ENCODE measurements at regions not wholly inside any gene's neighbourhood (a gene's known extent, or its start where the extent isn't known, plus 50 kb on each side); places are given as distances from the start of the nearest gene placed in this dataset.
"Not testable (repeated sequence)": the region's sequence is repeated elsewhere in the genome, so short reads cannot be mapped to it uniquely, and the experiment has no call there.

- FAIRE-seq (no peak), DNase-seq (ENCODE audit: low read depth) (no peak)
- Histone ChIP-seq H3K4me3 (ENCODE audit: low read depth, low read length) (no peak overlapping the region), H3K36me3 (ENCODE audit: control insufficient read depth, insufficient read depth, low read length) (no peaks in the 10 kb centered on the region), H3K27me3 (ENCODE audit: control insufficient read depth, insufficient read depth, low read length) (no peaks in the 10 kb centered on the region)
- TF ChIP-seq CTCF (IDR thresholded peaks at IDR 0.05; ENCODE audit: insufficient read depth, low read length, severe bottlenecking): no peak
These were observed 1116.9 kb downstream of the TBC1D22A start for GRCh38 chr22:47879346-47879745.

DNA sequence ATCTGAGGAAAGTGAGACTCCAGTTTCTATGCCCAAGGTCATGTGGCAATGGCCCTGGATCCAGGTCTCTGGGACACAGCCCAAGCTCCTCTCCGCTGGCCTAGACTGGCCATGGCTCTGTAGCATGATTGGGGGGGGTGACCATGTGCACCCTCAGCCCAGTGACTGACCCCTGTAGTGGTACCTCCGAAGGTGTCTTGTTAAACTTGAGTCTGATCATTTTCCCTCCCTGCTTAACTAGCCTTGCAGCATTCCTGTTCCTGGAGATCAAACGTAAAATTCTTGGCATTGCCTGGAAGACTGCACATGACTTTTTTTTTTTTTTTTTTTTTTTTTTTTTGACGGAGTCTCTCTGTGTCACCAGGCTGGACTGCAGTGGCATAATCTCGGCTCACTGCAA is 1116.0 kb downstream of the TBC1D22A start:
- DNase-seq (ENCODE audit: low read depth): no peak
- Histone ChIP-seq H3K4me3 (ENCODE audit: low read depth, low read length) (no peak overlapping the region), H3K36me3 (ENCODE audit: control insufficient read depth, insufficient read depth, low read length) (no peaks in the 10 kb centered on the region), H3K27me3 (ENCODE audit: control insufficient read depth, insufficient read depth, low read length) (no peaks in the 10 kb centered on the region)
- FAIRE-seq: no peak
- no peak for TF ChIP-seq CTCF (IDR thresholded peaks at IDR 0.05; ENCODE audit: insufficient read depth, low read length, severe bottlenecking)

DNA sequence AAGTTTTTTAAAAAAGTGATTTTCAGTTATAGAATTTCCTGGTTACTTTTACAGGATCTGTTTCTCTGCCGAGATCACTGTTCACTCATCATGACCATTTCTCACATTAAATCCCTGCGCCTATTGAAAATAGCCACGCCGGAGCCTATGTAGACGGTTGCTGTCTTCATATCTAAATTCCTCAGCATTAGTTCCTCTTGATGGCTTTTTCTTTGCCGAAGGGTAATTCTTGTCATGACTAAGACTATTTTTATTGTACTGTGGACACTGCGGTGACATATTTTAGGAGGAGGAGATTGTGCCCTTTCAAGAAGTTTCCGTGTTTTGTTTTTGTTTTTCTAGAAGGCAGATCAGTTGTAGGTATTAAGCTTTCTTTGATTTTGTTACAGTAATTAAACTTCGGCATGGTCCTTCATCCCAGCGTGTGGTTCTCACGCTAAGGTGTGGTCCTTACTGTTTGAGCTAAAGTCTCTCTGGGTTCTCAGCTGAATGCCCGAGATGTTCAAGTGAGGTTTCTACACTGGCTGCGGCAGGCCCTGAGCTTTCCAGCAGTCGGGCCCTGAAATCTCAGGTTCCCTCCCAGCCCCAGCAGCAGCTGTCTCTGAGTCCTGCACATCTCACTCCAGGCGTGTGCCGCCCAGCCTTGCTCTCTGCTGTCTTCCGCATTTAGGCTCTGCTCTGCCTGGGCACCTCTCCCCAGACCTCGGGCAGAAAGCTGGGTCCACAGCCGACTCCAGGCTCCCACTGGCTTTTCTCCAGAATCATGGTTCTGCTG is 1110.5 kb downstream of the TBC1D22A start:
- no peaks in the 10 kb centered on the region for H3K36me3 ChIP-seq (ENCODE audit: control insufficient read depth, insufficient read depth, low read length)
- FAIRE-seq: no peak
- no peak for TF ChIP-seq CTCF (IDR thresholded peaks at IDR 0.05; ENCODE audit: insufficient read depth, low read length, severe bottlenecking)
- no peaks in the 10 kb centered on the region for H3K27me3 ChIP-seq (ENCODE audit: control insufficient read depth, insufficient read depth, low read length)
- DNase-seq (ENCODE audit: low read depth): no peak
- no peak overlapping the region for H3K4me3 ChIP-seq (ENCODE audit: low read depth, low read length)

DNA sequence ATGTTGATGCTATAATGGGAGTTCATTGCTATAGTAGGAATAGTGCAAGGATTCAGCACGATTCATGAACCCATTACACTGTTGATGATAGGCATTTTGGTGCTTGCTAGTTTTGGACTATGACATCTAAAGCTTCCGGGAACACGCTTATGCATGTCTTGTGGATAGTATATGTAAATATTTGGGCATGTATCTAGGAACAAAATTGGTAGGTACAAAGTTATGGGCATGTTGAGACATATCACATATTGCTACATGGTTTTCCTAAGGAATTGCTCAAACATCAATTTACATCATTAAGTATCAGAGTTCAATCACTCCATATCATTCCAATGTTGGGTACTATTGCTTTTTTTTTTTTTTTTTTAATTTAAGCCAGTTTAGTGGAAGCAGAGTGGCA is 1103.2 kb downstream of the TBC1D22A start:
- peak; percentile 56 for DNase-seq (ENCODE audit: low read depth)
- Histone ChIP-seq H3K4me3 (ENCODE audit: low read depth, low read length) (no peak overlapping the region), H3K36me3 (ENCODE audit: control insufficient read depth, insufficient read depth, low read length) (no peaks in the 10 kb centered on the region), H3K27me3 (ENCODE audit: control insufficient read depth, insufficient read depth, low read length) (no peaks in the 10 kb centered on the region)
- no peak for TF ChIP-seq CTCF (IDR thresholded peaks at IDR 0.05; ENCODE audit: insufficient read depth, low read length, severe bottlenecking)
- FAIRE-seq: no peak

DNA sequence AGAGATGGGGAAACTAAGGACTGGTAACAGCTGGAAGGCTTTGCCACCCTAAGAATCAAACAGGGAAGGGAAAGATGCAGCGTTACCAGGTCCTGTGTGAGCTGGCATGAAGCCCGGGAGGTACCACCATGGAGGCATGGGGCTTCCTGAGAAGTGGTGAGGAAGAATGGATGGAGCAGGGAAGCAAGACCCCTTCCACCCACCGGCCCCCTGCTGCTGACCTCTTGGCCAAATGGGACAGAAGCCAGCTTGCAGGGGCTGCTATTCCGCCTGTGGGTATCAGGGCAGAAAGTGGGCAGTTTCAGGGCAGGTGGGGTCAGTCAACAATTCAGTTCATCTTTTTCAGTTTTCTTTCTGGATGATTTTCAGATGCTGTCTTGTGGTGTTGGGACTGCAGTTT is 1099.9 kb downstream of the TBC1D22A start:
- FAIRE-seq (no peak), DNase-seq (ENCODE audit: low read depth) (no peak)
- TF ChIP-seq CTCF (IDR thresholded peaks at IDR 0.05; ENCODE audit: insufficient read depth, low read length, severe bottlenecking): no peak
- Histone ChIP-seq H3K4me3 (ENCODE audit: low read depth, low read length) (no peak overlapping the region), H3K36me3 (ENCODE audit: control insufficient read depth, insufficient read depth, low read length) (no peaks in the 10 kb centered on the region), H3K27me3 (ENCODE audit: control insufficient read depth, insufficient read depth, low read length) (no peaks in the 10 kb centered on the region)

GRCh38 chr22:47860907-47861306 is 1098.5 kb downstream of the TBC1D22A start:
- not testable (repeated sequence) for DNase-seq (ENCODE audit: low read depth); H3K36me3 ChIP-seq (ENCODE audit: control insufficient read depth, insufficient read depth, low read length); H3K27me3 ChIP-seq (ENCODE audit: control insufficient read depth, insufficient read depth, low read length); H3K4me3 ChIP-seq (ENCODE audit: low read depth, low read length)
- peak; percentile 36 for FAIRE-seq

Data from bronchial epithelial cell (primary cell).